ENCODE measurements at regions not wholly inside any gene's neighbourhood (a gene's known extent, or its start where the extent isn't known, plus 50 kb on each side); places are given as distances from the start of the nearest gene placed in this dataset.
A peak's percentile ranks its signal among the peaks of the same experiment; 100 is the strongest.

DNA sequence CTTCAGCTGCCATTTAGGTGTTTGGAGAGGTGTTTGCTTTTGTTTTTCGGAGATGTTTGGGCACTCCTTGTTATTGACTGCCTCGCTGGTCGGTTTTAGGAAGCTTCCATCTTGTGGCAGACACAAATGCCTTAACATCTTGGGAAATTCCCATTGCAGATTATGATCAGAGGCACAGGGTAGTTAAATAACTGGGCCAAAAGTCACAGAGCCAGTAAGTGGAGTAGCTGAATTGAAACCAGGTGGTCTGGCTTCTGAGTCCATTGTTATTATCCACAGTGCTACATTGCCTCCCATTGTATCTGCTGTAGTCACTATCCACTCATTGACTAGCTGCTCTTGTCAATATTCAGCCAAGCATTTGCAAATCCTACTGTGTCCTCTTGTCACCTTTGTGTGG, 138.2 kb upstream of the PLPP4 start:
- TF ChIP-seq GATA3 (IDR thresholded peaks at IDR 0.05; ENCODE audit: low read depth, low read length) (peak; percentile 73), GATA2 (IDR thresholded peaks at IDR 0.05; ENCODE audit: low read depth, low read length) (peak; percentile 90)
